ENCODE measurements at regions not wholly inside any gene's neighbourhood (a gene's known extent, or its start where the extent isn't known, plus 50 kb on each side); places are given as distances from the start of the nearest gene placed in this dataset.

GRCh38 chr3:13193320-13194284, 120.4 kb upstream of the IQSEC1 start:
- WGBS, 2 donors, result 78 to 83% methylated on average over 17 of the region's 17 CpGs
- Histone ChIP-seq H3K27me3 (no peaks in the 10 kb centered on the region), H3K4me1 (peaks cover 5% of the 10 kb centered on the region)

GRCh38 chr3:13192471-13193213, 119.4 kb upstream of the IQSEC1 start:
- H3K4me1 ChIP-seq, result peaks cover 5% of the 10 kb centered on the region
- no peaks in the 10 kb centered on the region for H3K27me3 ChIP-seq
- H3K36me3 ChIP-seq (ENCODE audit: low read depth, missing control alignments), result no peaks in the 10 kb centered on the region
- intact Hi-C loops (cut with DNase I; ENCODE audit: low total_unique reads), result no loop called here
- WGBS, 2 donors, result 88 to 90% methylated on average over 10 to 16 of the region's 16 CpGs
- TF ChIP-seq POLR2A (IDR thresholded peaks at IDR 0.05), result no peak
- peak in 1 of 3 experiments; percentile 37 for TF ChIP-seq CTCF (IDR thresholded peaks at IDR 0.05)
- H3K27ac ChIP-seq, result no peak overlapping the region
- no peaks in the 10 kb centered on the region for H3K9me3 ChIP-seq
- H3K4me3 ChIP-seq, result no peak overlapping the region
- no peak for DNase-seq

More at GRCh38 chr3:13193320-13194284, 120.4 kb upstream of the IQSEC1 start:
- H3K9me3 ChIP-seq, result no peaks in the 10 kb centered on the region
- intact Hi-C loops (cut with DNase I; ENCODE audit: low total_unique reads), result no loop called here
- no peak for DNase-seq
- H3K27ac ChIP-seq, result no peak overlapping the region
- H3K4me3 ChIP-seq, result no peak overlapping the region
- H3K36me3 ChIP-seq (ENCODE audit: low read depth, missing control alignments), result no peaks in the 10 kb centered on the region
- no peak for TF ChIP-seq POLR2A (IDR thresholded peaks at IDR 0.05)
- no peak for TF ChIP-seq CTCF (IDR thresholded peaks at IDR 0.05)

- no peaks in the 10 kb centered on the region for H3K27me3 ChIP-seq
- DNase-seq, result no peak
- H3K4me1 ChIP-seq, result peaks cover 5% of the 10 kb centered on the region
- intact Hi-C loops (cut with DNase I; ENCODE audit: low total_unique reads), result no loop called here
- no peaks in the 10 kb centered on the region for H3K36me3 ChIP-seq (ENCODE audit: low read depth, missing control alignments)
- TF ChIP-seq POLR2A (IDR thresholded peaks at IDR 0.05) (no peak), CTCF (IDR thresholded peaks at IDR 0.05) (no peak)
- 89 to 90% methylated on average over 12 of the region's 12 CpGs for WGBS, 2 donors
- no peak overlapping the region for H3K27ac ChIP-seq
- H3K9me3 ChIP-seq, result no peaks in the 10 kb centered on the region
- no peak overlapping the region for H3K4me3 ChIP-seq
Measured at GRCh38 chr3:13191016-13191415, 117.8 kb upstream of the IQSEC1 start.

- TF ChIP-seq CTCF (IDR thresholded peaks at IDR 0.05) (no peak), POLR2A (IDR thresholded peaks at IDR 0.05) (no peak)
- no peak for DNase-seq
- WGBS, 2 donors, result 53 to 58% methylated on average over 2 of the region's 2 CpGs
- H3K9me3 ChIP-seq, result no peaks in the 10 kb centered on the region
- H3K36me3 ChIP-seq (ENCODE audit: low read depth, missing control alignments), result no peaks in the 10 kb centered on the region
- no peaks in the 10 kb centered on the region for H3K27me3 ChIP-seq
- no peak overlapping the region for H3K4me3 ChIP-seq
- H3K4me1 ChIP-seq, result peaks cover 4% of the 10 kb centered on the region
- intact Hi-C loops (cut with DNase I; ENCODE audit: low total_unique reads), result no loop called here
- H3K27ac ChIP-seq, result no peak overlapping the region
Measured at GRCh38 chr3:13190378-13190765, 117.1 kb upstream of the IQSEC1 start.

Measured in testis (tissue), 2 donors.